Cardiac fibroblast (primary cell): ENCODE measurements at regions not wholly inside any gene's neighbourhood (a gene's known extent, or its start where the extent isn't known, plus 50 kb on each side); places are given as distances from the start of the nearest gene placed in this dataset.

Source experiments
- DNase-seq, 2 donors: peaks; one replicate each; pipeline versions ENCODE4 v3.0.0 to v3.0.0-alpha.2; 2010; ENCODE audit warnings: low read depth in 2 of 2
- H3K4me3 ChIP-seq, 2 donors: replicated peaks in 1 of 2; 1 replicate in 1 of 2; 2 replicates in 1 of 2; pipeline ENCODE4 v1.5.1; 2011; ENCODE audit warnings: low read depth in 2 of 2, low read length in 2 of 2, mild to moderate bottlenecking in 2 of 2, moderate library complexity in 1 of 2
- TF ChIP-seq, protein P1 (sequence below): IDR thresholded peaks from one replicate; pipeline ENCODE4 v1.5.1; 2011; ENCODE audit warnings: low read depth, mild to moderate bottlenecking, low read length, inconsistent platforms

DNA sequence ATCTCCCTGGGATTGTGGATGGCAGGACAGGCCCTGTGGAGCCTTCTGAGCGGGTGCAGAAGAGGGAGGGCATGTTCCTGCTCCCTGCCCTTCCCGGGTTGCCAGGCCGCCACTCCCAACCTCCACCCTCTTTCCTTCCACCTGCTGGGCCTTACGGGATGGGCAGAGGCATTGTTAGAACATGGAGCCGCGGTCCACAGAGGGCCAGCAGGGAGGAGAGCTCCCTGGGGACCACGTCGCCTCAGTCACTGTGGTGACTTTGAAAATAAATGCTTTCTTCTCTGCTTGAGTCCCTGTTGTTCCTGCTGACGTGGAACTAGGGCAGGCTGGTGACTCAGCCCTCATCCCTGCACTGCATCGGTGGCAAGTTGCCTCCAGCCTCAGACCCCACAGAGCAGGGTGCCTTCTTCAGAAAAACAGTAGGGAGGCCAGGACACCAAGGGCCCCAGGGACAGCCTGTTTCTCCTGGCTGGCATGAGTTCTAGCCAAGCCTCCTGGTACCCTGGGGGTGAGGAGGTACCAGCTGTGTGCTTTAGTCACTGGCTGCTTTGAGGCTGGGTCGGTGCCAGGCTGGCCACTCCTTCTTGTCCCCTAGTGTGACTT is 224.9 kb downstream of the SEC14L1 start:
- TF ChIP-seq, protein P1, sequence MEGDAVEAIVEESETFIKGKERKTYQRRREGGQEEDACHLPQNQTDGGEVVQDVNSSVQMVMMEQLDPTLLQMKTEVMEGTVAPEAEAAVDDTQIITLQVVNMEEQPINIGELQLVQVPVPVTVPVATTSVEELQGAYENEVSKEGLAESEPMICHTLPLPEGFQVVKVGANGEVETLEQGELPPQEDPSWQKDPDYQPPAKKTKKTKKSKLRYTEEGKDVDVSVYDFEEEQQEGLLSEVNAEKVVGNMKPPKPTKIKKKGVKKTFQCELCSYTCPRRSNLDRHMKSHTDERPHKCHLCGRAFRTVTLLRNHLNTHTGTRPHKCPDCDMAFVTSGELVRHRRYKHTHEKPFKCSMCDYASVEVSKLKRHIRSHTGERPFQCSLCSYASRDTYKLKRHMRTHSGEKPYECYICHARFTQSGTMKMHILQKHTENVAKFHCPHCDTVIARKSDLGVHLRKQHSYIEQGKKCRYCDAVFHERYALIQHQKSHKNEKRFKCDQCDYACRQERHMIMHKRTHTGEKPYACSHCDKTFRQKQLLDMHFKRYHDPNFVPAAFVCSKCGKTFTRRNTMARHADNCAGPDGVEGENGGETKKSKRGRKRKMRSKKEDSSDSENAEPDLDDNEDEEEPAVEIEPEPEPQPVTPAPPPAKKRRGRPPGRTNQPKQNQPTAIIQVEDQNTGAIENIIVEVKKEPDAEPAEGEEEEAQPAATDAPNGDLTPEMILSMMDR: no peak
- DNase-seq: peak; percentile 81 to 86
- no peak overlapping the region for H3K4me3 ChIP-seq

DNA sequence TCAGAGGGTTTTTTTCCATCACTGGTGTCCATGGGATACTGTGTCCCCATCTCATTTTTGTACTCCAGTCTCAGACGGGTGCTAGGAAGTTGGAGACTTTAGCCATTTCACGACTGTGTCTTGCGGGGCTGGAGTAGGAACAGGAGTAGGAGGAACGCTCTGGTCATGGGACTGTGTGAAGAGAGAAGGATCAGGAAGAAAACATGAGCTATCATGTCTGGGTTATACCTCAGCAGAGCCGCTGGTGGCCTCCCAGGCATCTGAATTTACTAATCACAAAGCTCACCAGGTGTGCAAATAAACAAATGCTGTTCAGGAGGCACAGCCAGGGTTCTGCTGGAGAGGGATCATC is 225.4 kb downstream of the SEC14L1 start:
- TF ChIP-seq, protein P1: no peak
- H3K4me3 ChIP-seq: no peak overlapping the region

DNA sequence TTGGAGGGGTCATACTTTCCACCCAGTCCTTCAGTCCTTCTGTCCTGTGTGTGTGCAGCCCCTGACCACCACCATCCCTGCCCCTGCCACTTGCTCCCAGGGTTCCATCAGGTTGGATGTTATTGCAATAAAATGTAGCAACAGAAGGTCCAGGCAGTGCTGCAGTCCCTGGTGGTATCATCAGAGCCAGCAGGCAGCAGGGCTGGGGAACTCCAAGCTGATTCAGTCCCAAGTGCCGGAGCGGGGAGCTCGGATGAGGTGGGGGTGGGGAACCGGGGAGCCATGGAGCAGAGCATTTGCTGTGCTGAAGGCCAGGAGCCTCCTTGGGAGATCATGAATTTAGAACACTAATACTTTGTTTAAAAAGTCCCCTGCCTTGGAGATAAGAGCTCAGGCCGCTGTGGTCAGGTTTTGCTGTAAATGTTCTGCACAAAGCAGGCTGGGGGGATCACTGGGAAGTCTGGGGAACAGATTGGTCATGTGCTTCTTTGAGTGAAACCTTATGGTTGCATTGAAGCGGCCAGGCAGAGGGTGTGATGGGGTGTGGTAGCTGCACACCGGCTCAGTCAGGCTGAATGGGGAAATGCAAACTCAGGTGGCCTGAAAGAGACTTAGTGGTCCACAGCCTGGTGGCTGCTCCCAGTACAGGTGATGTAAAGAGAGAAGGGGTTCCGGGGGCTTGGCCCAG is 225.9 kb downstream of the SEC14L1 start:
- TF ChIP-seq, protein P1: peak; percentile 33
- no peak overlapping the region for H3K4me3 ChIP-seq
- peak; percentile 52 to 71 for DNase-seq

More for the DNA sequence above, 225.4 kb downstream of the SEC14L1 start:
- DNase-seq: no peak

DNA sequence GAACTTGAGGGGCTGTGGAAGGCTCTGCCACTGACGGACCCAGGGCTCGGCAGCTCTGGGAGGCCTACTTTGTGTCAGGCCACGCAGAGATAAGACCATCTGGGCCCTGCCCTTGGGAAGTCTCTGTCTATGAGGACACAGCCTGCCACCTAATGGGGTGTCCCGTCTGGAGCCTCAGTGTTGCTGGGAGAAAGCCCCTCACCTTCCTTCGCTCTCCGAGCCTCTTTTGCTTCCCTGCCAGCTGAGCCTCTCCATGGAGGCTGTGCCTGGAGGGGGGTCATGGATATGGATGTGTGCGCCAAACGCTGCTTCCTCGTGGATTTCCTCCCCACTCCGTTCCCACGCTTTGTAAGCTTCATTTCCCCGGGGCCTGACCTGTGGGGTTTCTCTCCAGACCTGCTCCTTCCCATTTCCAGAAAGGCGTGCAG is 228.8 kb downstream of the SEC14L1 start:
- TF ChIP-seq, protein P1: no peak
- no peak for DNase-seq
- no peak overlapping the region for H3K4me3 ChIP-seq

DNA sequence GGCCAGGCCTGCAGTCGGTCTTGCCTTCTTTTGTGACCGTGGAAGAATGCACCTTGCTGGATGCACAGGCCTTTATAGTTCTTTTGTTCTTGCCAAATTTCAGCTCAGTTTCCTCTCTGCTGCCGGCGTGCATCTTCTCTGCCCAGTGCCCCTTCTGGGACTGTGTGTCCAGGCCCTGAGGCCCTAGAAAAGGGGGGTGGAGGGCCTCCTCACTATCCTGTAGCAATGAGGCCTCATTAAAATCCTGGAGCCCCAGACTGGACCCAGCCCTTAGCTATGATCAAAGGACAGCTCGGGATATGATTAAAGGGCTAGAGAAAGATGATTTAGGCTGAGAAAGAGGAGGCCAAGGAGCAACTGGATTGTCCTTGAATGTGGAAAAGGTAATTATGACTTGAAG is 229.8 kb downstream of the SEC14L1 start:
- no peak for DNase-seq
- TF ChIP-seq, protein P1: no peak
- H3K4me3 ChIP-seq: no peak overlapping the region

DNA sequence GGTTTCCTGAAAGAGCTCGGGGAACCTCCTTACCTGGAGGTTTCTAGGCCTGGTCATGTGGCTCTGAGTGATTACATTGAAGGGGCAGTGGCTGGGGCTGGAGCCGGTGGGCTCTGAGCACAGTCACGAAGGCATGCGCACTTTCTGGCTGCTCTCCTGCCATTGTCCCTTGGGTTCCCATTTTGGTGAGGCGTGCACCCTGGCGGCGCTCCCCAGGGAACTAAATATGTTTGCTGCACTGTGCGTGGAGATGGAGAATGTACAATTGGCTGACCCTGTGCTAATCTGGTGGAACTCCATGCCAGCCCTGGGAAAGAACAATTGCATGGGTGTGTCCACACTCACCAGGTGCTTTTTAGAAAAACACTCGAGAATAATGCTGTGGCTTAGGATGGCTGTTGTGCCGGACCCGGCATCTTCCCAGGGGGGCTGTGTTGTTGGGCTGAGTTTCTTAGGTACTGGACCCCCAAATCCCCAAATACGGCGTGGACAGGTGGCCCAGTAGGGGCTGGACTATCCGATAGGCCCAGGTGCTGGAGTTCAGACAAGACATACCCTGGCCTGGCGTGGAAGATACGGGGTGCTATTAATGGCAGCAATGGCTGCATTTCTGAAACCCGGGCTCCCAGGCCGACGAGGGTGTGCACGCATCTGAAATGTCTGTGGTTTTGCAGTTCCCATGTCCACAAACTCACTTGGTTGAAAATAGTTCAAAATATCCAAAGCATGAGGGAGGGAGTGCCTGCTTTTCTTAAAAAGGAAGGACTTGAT is 230.5 kb downstream of the SEC14L1 start:
- TF ChIP-seq, protein P1: no peak
- DNase-seq: no peak
- H3K4me3 ChIP-seq: no peak overlapping the region
